Smooth muscle cell (in vitro differentiated cells): ENCODE measurements at regions not wholly inside any gene's neighbourhood (a gene's known extent, or its start where the extent isn't known, plus 50 kb on each side); places are given as distances from the start of the nearest gene placed in this dataset.

Experiments
- DNase-seq: peaks from one replicate; lab custom pipeline; 2025; ENCODE audit not compliant: unreplicated experiment; lab: John Stamatoyannopoulos, UW
- H2AFZ ChIP-seq: fragments of 200-600 bp; sonication (generic); 2 replicates; pipeline ENCODE4 v1.6.0; 2016; ENCODE audit warnings: antibody characterized with exemption, low read depth, mild to moderate bottlenecking
- H3F3A ChIP-seq: fragments of 200-600 bp; sonication (generic); 2 replicates; pipeline ENCODE4 v1.6.0; 2017; ENCODE audit warnings: antibody characterized with exemption, low read depth
- H3K27ac ChIP-seq: fragments of 200-600 bp; sonication (generic); 2 replicates; pipeline ENCODE4 v1.5.1; 2016; ENCODE audit warnings: low read depth, mild to moderate bottlenecking
- H3K27me3 ChIP-seq: fragments of 200-600 bp; sonication (generic); 2 replicates; pipeline ENCODE4 v1.6.1; 2016; ENCODE audit warnings: low read depth, mild to moderate bottlenecking
- H3K36me3 ChIP-seq: fragments of 200-600 bp; sonication (generic); 2 replicates; pipeline ENCODE4 v1.5.1; 2016; ENCODE audit warnings: low read depth
- H3K4me1 ChIP-seq: fragments of 200-600 bp; sonication (generic); 2 replicates; pipeline ENCODE4 v1.5.1; 2016; ENCODE audit warnings: low read depth
- H3K4me2 ChIP-seq: fragments of 200-600 bp; sonication (generic); 2 replicates; pipeline ENCODE4 v1.6.0; 2016; ENCODE audit warnings: mild to moderate bottlenecking
- H3K4me3 ChIP-seq: fragments of 200-600 bp; sonication (generic); 2 replicates; pipeline ENCODE4 v1.5.1; 2016; ENCODE audit warnings: mild to moderate bottlenecking
- H3K79me2 ChIP-seq: fragments of 200-600 bp; sonication (generic); 2 replicates; pipeline ENCODE4 v1.6.0; 2016; ENCODE audit warnings: low read depth, mild to moderate bottlenecking
- H3K9ac ChIP-seq: fragments of 200-600 bp; sonication (generic); 2 replicates; pipeline ENCODE4 v1.6.0; 2016; ENCODE audit warnings: low read depth
- H3K9me3 ChIP-seq: fragments of 200-600 bp; sonication (generic); replicated peaks from 2 replicates; pipeline ENCODE4 v1.5.1; 2016; ENCODE audit warnings: low read depth
- H4K20me1 ChIP-seq: fragments of 200-600 bp; sonication (generic); 2 replicates; pipeline ENCODE4 v1.6.0; 2016; ENCODE audit warnings: low read depth
- WGBS: methylation state at CpG from one replicate; pipeline ENCODE4 v1.1.7; 2016; ENCODE audit warnings: low lambda C conversion rate; 5-methylcytosine and 5-hydroxymethylcytosine counted together
- TF ChIP-seq, protein P1 (sequence below): fragments of 200-600 bp; sonication (generic); IDR thresholded peaks from 2 replicates; pipeline ENCODE4 v1.5.1; 2017; ENCODE audit warnings: borderline replicate concordance, mild to moderate bottlenecking, antibody characterized with exemption; ENCODE audit not compliant: insufficient read depth, poor library complexity, severe bottlenecking

DNA sequence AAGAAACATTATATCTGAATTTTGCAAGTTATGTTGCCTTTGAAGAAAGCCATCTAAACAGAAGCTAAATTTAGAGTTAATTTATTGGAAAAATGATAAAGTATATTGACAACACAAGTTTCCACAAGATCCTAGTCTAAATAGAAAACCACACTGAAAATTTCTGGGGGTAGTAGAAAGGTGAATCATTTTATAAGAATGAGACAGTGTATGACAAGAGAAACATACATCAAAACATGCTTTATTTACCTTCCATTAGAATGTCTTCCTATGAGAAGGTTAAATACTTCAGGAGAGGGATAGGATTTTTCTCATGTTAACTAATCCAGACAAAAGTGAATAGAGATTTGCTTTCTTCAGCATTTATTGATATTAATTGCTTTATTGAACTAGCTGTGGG lies 1389.8 kb upstream of the ZEB2 start:
- Histone ChIP-seq H3K79me2 (no peaks in the 10 kb centered on the region), H3K4me2 (no peak overlapping the region), H3K9me3 (no peaks in the 10 kb centered on the region), H3F3A (no peaks in the 10 kb centered on the region), H3K36me3 (no peaks in the 10 kb centered on the region), H3K4me1 (no peaks in the 10 kb centered on the region), H3K9ac (no peak overlapping the region), H2AFZ (no peak overlapping the region), H3K4me3 (no peak overlapping the region), H4K20me1 (no peaks in the 10 kb centered on the region), H3K27ac (no peak overlapping the region), H3K27me3 (no peaks in the 10 kb centered on the region)
- no peak for DNase-seq
- TF ChIP-seq, protein P1, sequence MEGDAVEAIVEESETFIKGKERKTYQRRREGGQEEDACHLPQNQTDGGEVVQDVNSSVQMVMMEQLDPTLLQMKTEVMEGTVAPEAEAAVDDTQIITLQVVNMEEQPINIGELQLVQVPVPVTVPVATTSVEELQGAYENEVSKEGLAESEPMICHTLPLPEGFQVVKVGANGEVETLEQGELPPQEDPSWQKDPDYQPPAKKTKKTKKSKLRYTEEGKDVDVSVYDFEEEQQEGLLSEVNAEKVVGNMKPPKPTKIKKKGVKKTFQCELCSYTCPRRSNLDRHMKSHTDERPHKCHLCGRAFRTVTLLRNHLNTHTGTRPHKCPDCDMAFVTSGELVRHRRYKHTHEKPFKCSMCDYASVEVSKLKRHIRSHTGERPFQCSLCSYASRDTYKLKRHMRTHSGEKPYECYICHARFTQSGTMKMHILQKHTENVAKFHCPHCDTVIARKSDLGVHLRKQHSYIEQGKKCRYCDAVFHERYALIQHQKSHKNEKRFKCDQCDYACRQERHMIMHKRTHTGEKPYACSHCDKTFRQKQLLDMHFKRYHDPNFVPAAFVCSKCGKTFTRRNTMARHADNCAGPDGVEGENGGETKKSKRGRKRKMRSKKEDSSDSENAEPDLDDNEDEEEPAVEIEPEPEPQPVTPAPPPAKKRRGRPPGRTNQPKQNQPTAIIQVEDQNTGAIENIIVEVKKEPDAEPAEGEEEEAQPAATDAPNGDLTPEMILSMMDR: no peak

DNA sequence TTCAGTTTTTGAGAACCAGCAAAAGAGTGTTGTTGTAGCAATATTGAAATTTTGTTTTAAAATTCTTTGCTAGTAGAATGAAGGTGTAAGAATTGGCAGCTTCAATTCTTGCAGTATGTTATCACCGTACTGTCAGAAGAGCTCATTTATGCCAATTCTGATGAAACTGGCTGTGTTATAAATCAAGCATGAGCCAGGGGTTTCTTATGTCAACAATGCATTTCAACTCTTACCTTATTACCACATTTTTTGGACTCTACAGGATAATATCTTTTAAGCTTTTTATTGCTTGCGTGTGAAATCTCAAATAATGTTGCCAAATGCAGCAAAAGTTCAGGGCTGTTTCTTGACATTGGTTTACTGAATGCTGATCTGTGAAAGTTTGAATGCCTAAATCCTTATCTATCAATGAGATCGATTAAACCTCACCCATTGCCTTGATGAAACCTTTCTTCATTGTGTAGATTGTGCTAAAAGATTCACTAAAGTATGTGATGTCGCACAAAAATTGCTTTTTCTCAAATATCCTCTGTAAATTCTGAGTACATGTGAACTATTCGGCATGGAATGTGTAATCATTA lies 1389.3 kb upstream of the ZEB2 start:
- TF ChIP-seq, protein P1: no peak
- Histone ChIP-seq H3K27me3 (no peaks in the 10 kb centered on the region), H2AFZ (no peak overlapping the region), H3K9ac (no peak overlapping the region), H3K4me1 (no peaks in the 10 kb centered on the region), H3K36me3 (no peaks in the 10 kb centered on the region), H3K9me3 (no peaks in the 10 kb centered on the region), H3K4me3 (no peak overlapping the region), H3K4me2 (no peak overlapping the region), H4K20me1 (no peaks in the 10 kb centered on the region), H3F3A (no peaks in the 10 kb centered on the region), H3K27ac (no peak overlapping the region), H3K79me2 (no peaks in the 10 kb centered on the region)
- WGBS: 92% methylated on average over 5 of the region's 5 CpGs
- DNase-seq: no peak

DNA sequence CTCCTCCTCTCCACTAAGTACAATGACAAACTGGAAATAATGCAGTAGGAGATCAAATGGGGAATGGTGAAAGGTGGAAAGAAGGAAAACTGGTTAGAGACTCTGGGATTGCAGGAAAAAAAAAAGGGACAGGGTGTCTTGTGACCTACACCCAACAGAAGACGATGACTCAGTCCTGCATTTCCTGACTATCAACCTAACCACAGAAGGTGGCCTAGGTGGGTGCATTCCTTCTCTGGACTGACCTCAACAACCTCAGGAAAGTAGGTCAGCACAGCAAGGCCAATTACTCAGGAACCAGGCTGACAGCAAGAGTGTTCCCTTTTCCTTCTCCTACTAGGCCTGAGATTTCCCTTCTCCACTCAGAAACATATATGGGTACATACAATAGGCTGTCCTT lies 1386.4 kb upstream of the ZEB2 start:
- H3K4me1 ChIP-seq: no peaks in the 10 kb centered on the region
- no peaks in the 10 kb centered on the region for H3K79me2 ChIP-seq
- TF ChIP-seq, protein P1: no peak
- DNase-seq: no peak
- H2AFZ ChIP-seq: no peak overlapping the region
- H3F3A ChIP-seq: no peaks in the 10 kb centered on the region
- H3K4me2 ChIP-seq: no peak overlapping the region
- no peaks in the 10 kb centered on the region for H3K9me3 ChIP-seq
- 71% methylated on average over 1 of the region's 1 CpG for WGBS
- no peak overlapping the region for H3K4me3 ChIP-seq
- no peaks in the 10 kb centered on the region for H3K36me3 ChIP-seq
- H3K9ac ChIP-seq: no peak overlapping the region
- H3K27ac ChIP-seq: no peak overlapping the region
- no peaks in the 10 kb centered on the region for H4K20me1 ChIP-seq
- no peaks in the 10 kb centered on the region for H3K27me3 ChIP-seq

DNA sequence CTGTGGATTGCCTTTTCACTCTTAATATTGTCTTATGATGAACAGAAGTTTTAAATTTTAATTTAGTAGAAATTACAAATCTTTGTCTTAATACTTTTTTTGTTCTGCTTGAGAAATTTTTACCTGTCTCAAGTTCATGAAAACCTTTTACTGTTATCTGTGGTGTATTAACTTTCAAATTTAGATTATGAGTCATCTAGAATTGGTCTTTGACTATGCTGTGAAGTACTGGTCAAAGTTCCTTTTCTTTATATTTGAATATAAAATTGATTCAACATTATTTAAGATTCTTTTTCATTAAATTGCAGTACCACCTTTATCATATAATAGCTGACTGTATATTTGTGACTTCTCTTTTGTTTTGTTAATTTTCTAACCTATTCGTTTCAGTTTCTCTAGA lies 1385.5 kb upstream of the ZEB2 start:
- TF ChIP-seq, protein P1: no peak
- Histone ChIP-seq H4K20me1 (no peaks in the 10 kb centered on the region), H3F3A (no peaks in the 10 kb centered on the region), H3K4me2 (no peak overlapping the region), H3K9me3 (no peaks in the 10 kb centered on the region), H3K79me2 (no peaks in the 10 kb centered on the region), H3K9ac (no peak overlapping the region), H3K27me3 (no peaks in the 10 kb centered on the region), H2AFZ (no peak overlapping the region), H3K36me3 (no peaks in the 10 kb centered on the region), H3K27ac (no peak overlapping the region), H3K4me3 (no peak overlapping the region), H3K4me1 (no peaks in the 10 kb centered on the region)
- DNase-seq: no peak
- WGBS: 95% methylated on average over 1 of the region's 1 CpG
